ENCODE measurements at regions not wholly inside any gene's neighbourhood (a gene's known extent, or its start where the extent isn't known, plus 50 kb on each side); places are given as distances from the start of the nearest gene placed in this dataset.

GRCh38 chr12:107978201-107978600 is 150.9 kb upstream of the WSCD2 start:
- DNase-seq (ENCODE audit: low spot score): no peak

GRCh38 chr12:107978641-107979040 is 150.4 kb upstream of the WSCD2 start:
- no peak for DNase-seq (ENCODE audit: low spot score)

- no peak for DNase-seq (ENCODE audit: low spot score)
Observed at GRCh38 chr12:107983756-107984472, 145.2 kb upstream of the WSCD2 start.

GRCh38 chr12:107984973-107985372 is 144.1 kb upstream of the WSCD2 start:
- DNase-seq (ENCODE audit: low spot score): no peak

- no peak for DNase-seq (ENCODE audit: low spot score)
Observed at GRCh38 chr12:107986183-107986582, 142.9 kb upstream of the WSCD2 start.

- DNase-seq (ENCODE audit: low spot score): peak; percentile 34
Observed at GRCh38 chr12:107990325-107990724, 138.8 kb upstream of the WSCD2 start.

GRCh38 chr12:107992029-107992428 is 137.1 kb upstream of the WSCD2 start:
- no peak for DNase-seq (ENCODE audit: low spot score)

GRCh38 chr12:107992870-107993451 is 136.1 kb upstream of the WSCD2 start:
- peak; percentile 28 for DNase-seq (ENCODE audit: low spot score)

- DNase-seq (ENCODE audit: low spot score): no peak
Observed at GRCh38 chr12:107998863-107999262, 130.2 kb upstream of the WSCD2 start.

- no peak for DNase-seq (ENCODE audit: low spot score)
Observed at GRCh38 chr12:108000111-108000510, 129.0 kb upstream of the WSCD2 start.

- DNase-seq (ENCODE audit: low spot score): no peak
Observed at GRCh38 chr12:108004319-108004718, 124.8 kb upstream of the WSCD2 start.

- DNase-seq (ENCODE audit: low spot score): no peak
Observed at GRCh38 chr12:108008163-108008905, 120.8 kb upstream of the WSCD2 start.

GRCh38 chr12:108009442-108010070 is 119.5 kb upstream of the WSCD2 start:
- DNase-seq (ENCODE audit: low spot score): no peak

- no peak for DNase-seq (ENCODE audit: low spot score)
Observed at GRCh38 chr12:108016022-108016564, 113.0 kb upstream of the WSCD2 start.

- no peak for DNase-seq (ENCODE audit: low spot score)
Observed at GRCh38 chr12:108017472-108018057, 111.5 kb upstream of the WSCD2 start.

GRCh38 chr12:108019862-108020261 is 109.2 kb upstream of the WSCD2 start:
- DNase-seq (ENCODE audit: low spot score): no peak

GRCh38 chr12:108021141-108021540 is 107.9 kb upstream of the WSCD2 start:
- no peak for DNase-seq (ENCODE audit: low spot score)

- DNase-seq (ENCODE audit: low spot score): no peak
Observed at GRCh38 chr12:108021949-108022522, 107.1 kb upstream of the WSCD2 start.

- DNase-seq (ENCODE audit: low spot score): no peak
Observed at GRCh38 chr12:108029051-108029835, 99.8 kb upstream of the WSCD2 start.

GRCh38 chr12:108033090-108033489 is 96.0 kb upstream of the WSCD2 start:
- no peak for DNase-seq (ENCODE audit: low spot score)

- DNase-seq (ENCODE audit: low spot score): no peak
Observed at GRCh38 chr12:108035372-108035771, 93.7 kb upstream of the WSCD2 start.
